Esophagus muscularis mucosa (tissue), 4 donors: ENCODE measurements at regions not wholly inside any gene's neighbourhood (a gene's known extent, or its start where the extent isn't known, plus 50 kb on each side); places are given as distances from the start of the nearest gene placed in this dataset.

Source experiments
- CTCF ChIP-seq, 3 experiments: fragments of 200-600 bp in 2 of 3; fragments of 450-650 bp in 1 of 3; sonication (generic) in 2 of 3; IDR thresholded peaks; one replicate each; pipeline ENCODE4 v1.5.1; 2017 to 2019; ENCODE audit warnings: antibody characterized with exemption in 3 of 3, mild to moderate bottlenecking in 2 of 3, moderate library complexity in 1 of 3
- EP300 ChIP-seq: sonication (generic); formaldehyde crosslinking; IDR thresholded peaks from one replicate; pipeline ENCODE4 v1.6.1; 2017; ENCODE audit warnings: antibody characterized with exemption
- POLR2A ChIP-seq: fragments of 450-650 bp; IDR thresholded peaks from one replicate; pipeline ENCODE4 v1.6.1; 2017; ENCODE audit warnings: antibody characterized with exemption, moderate library complexity, mild to moderate bottlenecking, low read depth
- POLR2AphosphoS5 ChIP-seq, 2 donors: sonication (generic); formaldehyde crosslinking; IDR thresholded peaks; one replicate each; pipeline ENCODE4 v1.6.1; 2017; ENCODE audit warnings: antibody characterized with exemption in 2 of 2

GRCh38 chr7:21054427-21055112 lies 267.9 kb upstream of the SP8 start:
- TF ChIP-seq POLR2AphosphoS5 (IDR thresholded peaks at IDR 0.05) (no peak), CTCF (IDR thresholded peaks at IDR 0.05) (no peak), POLR2A (no peak), EP300 (no peak)
